NCI-H2171 (cell line): ENCODE measurements at regions not wholly inside any gene's neighbourhood (a gene's known extent, or its start where the extent isn't known, plus 50 kb on each side); places are given as distances from the start of the nearest gene placed in this dataset.
A peak's percentile ranks its signal among the peaks of the same experiment; 100 is the strongest.
"Not testable (repeated sequence)": the region's sequence is repeated elsewhere in the genome, so short reads cannot be mapped to it uniquely, and the experiment has no call there.

Experiments used
- DNase-seq: peaks from one replicate; lab custom pipeline; 2025; lab: John Stamatoyannopoulos, UW

DNA sequence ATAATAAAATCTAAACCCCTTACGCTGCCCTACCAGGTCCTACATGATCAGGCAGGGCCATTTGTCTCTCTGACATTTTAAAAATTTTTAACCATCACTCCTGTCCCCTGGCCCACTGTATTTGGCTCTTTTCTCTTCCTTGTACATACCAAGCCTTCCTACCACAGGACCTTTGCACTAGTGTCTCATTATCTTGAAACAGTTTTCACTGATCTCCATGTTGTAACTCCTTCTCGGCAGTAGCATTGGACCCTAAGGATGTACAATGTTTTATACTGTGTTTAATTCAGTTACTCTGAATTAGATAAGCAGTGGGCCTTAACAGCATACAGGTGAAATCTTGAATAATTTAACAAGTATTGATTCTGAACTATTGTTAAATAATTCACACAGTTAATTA is 330.7 kb downstream of the UTRN start:
- DNase-seq, result no peak

DNA sequence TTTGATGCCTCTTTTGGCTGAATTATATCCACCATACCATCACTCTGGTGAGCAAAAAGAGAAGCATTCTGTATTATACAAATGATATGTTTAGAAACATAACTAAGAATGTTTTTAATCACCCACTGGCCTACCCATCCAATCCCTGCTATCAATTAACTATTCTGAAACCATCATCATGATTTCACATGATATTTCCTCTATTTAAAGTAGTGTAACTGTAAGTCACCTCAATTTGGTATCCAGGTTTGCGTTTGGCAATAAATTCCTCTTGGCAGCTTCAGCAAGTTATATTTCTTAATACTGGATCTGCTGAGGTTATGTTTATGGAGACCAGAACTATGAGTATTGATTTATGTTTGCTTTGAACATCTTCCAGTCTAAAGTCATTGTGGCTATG is 332.1 kb downstream of the UTRN start:
- no peak for DNase-seq

DNA sequence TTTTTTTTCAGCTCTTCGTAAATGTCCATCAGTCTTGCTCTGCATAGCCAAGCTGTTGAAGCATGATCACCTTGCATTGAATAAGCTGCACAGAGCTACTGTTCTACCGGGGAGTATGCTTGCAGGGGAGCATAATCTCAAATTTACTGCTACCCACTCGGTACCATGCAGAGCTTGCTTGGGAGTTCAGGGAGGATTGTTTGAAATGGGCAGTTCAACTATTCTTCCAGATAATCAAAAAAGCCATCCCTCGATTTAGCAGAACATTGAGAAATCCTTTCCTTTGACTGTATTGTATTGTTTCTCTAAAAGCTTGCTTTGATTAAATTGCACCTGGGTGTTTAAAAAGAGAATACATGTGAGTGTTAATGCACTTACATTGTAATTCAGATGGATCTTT is 332.6 kb downstream of the UTRN start:
- no peak for DNase-seq

DNA sequence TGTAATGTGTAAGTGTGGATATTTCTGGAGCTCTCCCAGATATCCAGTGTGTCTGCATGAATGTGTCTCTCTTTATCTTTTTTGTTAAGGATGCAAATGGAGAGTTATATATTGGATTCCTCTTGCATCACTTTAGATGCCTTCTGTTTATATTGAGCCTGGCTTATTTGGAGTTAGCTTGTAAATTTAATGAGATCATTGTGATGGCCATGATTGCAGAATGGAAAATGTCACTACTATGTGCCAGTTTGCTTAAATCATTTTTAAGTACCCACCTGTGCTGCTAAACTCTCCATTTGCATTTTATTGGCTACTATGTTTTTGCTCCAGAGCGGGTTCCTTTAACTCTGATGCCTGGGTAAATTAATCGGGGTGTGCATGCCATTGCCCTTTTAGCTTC is 334.8 kb downstream of the UTRN start:
- DNase-seq, result no peak

GRCh38 chr6:144621332-144621731 is 336.2 kb downstream of the UTRN start:
- DNase-seq, result no peak

DNA sequence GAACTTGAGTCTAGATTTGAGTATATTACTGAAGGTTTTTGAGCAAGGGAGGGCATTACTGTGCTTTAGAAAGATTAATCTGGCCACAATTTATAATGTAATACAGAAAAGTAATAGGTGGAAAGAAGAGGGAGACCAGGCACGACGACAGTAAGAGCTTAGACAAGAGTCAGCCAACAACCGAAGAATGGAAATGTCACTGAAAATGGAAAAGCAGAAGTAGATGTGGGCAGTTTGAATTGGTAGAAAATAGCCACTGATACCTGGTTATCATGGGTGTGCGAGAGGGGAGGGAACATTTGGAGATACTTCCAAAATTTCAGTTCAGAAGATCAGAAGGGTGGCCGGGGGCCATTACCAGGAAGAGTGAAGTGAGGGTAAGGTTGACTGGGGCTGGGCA is 339.1 kb downstream of the UTRN start:
- DNase-seq, result no peak

DNA sequence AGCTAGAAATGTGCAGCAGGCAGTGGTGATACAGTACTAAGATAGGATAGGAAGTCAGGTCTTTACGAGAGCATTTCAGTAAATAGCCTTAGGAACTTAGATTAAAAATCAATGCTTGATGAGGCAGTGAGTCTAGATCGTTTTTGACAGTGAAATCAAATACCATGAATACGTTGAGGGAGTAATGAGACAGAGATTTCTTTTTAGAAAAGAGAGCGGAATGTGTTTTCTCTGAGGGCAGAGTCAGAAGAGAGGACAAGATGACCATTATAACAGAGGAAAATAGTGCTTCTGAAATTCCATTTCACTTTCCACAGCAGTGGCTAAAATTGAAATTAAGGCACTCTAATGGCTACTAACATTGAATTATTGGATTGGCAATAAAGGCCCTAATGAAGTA is 339.6 kb downstream of the UTRN start:
- no peak for DNase-seq

DNA sequence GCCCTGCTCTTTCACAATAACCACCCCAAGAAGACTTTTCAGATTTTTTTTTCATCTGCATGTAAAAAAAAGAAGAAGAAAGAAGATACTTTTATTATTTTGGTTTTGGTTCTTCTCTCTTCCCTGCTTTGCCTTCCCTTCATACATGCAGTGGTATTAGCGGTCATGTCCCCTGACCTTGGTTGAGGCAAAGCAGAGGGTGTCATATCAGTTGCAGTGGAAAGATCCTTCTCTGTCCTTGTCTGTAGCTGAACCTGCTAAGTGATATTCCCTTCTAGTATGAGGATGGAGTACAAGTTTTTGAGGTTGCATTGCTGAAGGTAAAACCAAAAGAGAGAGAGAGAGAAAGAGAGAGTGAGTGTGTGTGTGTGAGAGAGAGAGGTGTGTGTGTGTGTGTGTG is 345.7 kb downstream of the UTRN start:
- no peak for DNase-seq

DNA sequence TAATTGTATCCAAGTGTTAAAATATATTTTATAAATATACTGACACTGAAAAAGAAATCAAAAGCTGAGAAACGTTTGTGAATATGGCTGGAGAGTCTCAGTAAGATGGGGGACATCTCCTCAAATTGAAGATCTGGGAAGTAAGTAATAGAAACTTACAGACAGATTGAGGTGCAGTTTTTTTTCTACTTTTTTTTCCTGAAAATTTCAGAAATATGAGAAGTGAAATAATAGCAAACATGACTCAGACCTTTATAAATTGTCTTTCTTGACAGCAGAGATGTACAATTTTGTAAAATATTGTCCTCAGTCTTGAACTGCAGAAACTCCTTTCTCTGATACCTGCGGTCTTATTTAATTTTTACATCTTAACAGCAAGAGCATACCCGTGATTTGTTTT is 347.1 kb downstream of the UTRN start:
- DNase-seq, result no peak

DNA sequence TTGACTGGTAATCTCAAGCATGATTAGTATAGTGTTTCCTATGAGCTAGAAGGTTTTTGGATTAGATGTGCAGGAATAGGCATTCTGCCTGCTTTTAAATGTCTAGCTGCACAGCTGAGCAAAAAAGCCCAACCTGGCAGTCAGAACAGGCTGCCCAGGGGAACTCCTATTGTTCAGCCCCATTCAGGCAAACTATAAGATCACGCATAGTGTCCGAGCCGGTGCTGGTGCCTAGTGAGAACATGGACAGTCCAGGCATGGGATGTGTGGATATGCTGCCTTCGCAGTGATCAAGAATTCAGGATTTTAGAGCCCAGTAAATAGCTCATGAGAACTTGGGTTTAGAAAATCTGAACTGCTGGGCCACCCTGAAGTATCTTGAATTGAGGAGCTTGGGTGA is 348.8 kb downstream of the UTRN start:
- DNase-seq, result no peak

GRCh38 chr6:144634371-144634770 is 349.2 kb downstream of the UTRN start:
- DNase-seq, result no peak

GRCh38 chr6:144635051-144635450 is 349.9 kb downstream of the UTRN start:
- DNase-seq, result no peak

DNA sequence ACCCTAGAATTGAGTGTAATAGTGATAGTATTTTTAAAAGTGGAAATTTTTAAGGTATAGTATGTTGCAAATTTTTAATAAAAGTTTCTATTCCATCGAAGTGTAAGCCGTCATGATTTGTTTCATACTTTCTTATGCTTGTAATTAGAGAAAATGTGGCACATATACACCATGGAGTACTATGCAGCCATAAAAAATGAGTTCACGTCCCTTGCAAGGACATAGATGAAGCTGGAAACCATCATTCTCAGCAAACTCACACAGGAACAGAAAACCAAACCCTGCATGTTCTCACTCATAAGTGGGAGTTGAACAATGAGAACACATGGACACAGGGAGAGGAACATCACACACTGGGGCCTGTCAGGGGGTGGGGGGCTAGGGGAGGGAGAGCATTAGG is 350.9 kb downstream of the UTRN start:
- not testable (repeated sequence) for DNase-seq

DNA sequence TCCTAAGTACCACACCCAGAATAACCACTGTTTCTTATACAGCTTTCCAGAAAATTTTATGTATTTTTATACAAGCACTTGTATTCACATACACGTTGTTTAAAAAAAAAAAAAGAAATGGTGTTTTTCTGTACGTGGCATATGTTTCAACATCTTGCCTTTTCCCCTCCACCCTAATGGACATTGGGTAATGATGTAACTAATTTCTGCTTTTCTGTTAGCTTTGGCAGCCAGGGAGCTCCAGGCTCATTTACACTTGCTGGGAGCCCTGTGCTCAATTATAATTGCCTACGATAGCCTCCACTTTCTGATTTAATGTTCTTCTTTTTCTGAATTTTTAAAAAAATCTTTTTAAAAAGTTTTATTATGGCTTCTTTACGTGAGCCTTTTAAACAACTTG is 352.4 kb downstream of the UTRN start:
- DNase-seq, result peak; percentile 38

DNA sequence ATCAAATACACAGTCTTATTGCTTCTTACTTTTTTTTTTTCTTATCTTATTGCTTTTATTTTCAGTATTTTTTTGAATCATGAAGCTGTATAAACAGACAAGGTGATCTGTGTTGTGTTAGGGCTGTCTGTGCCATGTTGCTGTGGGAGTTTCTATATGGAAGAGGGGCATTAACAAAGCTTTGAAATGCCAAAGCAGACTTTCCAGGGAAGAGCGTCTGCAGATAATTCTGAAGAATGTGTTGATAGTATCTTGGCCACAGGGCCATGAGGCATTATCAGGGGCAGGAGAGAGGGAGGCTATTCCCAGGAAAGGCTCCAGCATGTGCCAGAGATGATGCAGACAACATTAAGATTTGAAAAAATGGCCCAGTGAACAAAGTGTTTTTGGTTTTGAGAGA is 354.5 kb downstream of the UTRN start:
- DNase-seq, result no peak

DNA sequence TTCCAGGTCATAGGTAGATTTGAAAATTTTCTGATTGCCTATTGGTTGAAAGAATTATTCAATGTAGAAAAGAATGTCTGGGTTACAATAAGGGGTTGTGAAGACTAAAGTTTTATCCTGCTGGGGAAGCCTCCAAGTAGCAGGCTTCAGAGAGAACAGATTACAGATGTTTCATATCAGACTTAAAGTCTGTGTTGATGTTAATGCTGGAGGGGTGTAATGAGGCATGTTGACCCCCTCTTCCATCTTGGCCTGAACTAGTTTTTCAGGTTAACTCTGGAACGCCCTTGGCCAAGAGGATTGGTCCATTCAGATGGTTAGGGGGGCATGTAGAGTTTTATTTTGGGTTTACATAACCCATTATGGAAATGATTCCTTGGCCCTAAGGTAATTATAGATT is 356.2 kb downstream of the UTRN start:
- no peak for DNase-seq

- DNase-seq, result no peak
Measured at GRCh38 chr6:144644776-144645175, 359.6 kb downstream of the UTRN start.

- no peak for DNase-seq
Measured at GRCh38 chr6:144646093-144647056, 361.2 kb downstream of the UTRN start.

GRCh38 chr6:144647406-144647964 is 362.4 kb downstream of the UTRN start:
- DNase-seq, result no peak

- DNase-seq, result no peak
Measured at GRCh38 chr6:144647971-144648651, 363.0 kb downstream of the UTRN start.

GRCh38 chr6:144649085-144649484 is 363.9 kb downstream of the UTRN start:
- DNase-seq, result no peak

GRCh38 chr6:144651234-144651633 is 366.1 kb downstream of the UTRN start:
- DNase-seq, result no peak

GRCh38 chr6:144652292-144652891 is 367.3 kb downstream of the UTRN start:
- no peak for DNase-seq
